ENCODE measurements at regions not wholly inside any gene's neighbourhood (a gene's known extent, or its start where the extent isn't known, plus 50 kb on each side); places are given as distances from the start of the nearest gene placed in this dataset.

DNA sequence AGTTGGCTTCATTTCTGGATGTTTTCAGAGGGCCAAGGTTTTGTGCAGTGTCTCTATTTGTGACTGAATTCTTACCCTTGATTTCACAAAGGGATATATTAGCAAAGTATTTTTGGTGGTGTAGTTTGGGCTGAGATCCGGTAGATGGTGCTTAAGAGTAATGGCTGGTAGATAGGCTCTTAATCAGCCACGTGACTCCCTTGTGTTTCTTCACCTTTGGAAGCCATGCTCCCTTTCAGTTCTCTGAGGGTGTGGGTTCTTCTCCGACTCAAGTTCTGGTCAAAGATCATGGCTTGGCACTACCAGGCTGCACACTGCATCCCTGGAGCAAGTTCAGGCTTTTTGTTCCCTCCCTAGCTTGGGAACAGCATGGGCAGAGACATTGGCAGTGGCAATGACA lies 887.3 kb downstream of the CDH8 start:
- TF ChIP-seq POLR2A (IDR thresholded peaks at IDR 0.05; ENCODE audit: low read length): no peak
- TF ChIP-seq GATA1 (IDR thresholded peaks at IDR 0.05; ENCODE audit: low read depth, low read length): no peak
